ENCODE measurements at regions not wholly inside any gene's neighbourhood (a gene's known extent, or its start where the extent isn't known, plus 50 kb on each side); places are given as distances from the start of the nearest gene placed in this dataset.

GRCh38 chr7:22662036-22662435 lies 65.0 kb upstream of the IL6 start:
- TF ChIP-seq CTCF (IDR thresholded peaks at IDR 0.05; ENCODE audit: low read depth, low read length, missing input control) (no peak), YY1 (IDR thresholded peaks at IDR 0.05) (no peak)

Data from liver (tissue), 2 donors.